Chondrocyte (in vitro differentiated cells): ENCODE measurements at regions not wholly inside any gene's neighbourhood (a gene's known extent, or its start where the extent isn't known, plus 50 kb on each side); places are given as distances from the start of the nearest gene placed in this dataset.
"Not testable (repeated sequence)": the region's sequence is repeated elsewhere in the genome, so short reads cannot be mapped to it uniquely, and the experiment has no call there.

Source experiments
- DNase-seq: peaks from one replicate; pipeline ENCODE4 v3.0.0; 2021; ENCODE audit warnings: mixed read lengths, low spot score
- H3K27ac Mint-ChIP-seq: one replicate; pipeline ENCODE4 v1.8.0; 2021; ENCODE audit warnings: mild to moderate bottlenecking, moderate library complexity, mixed read lengths; ENCODE audit not compliant: unreplicated experiment
- H3K27me3 Mint-ChIP-seq: 2 replicates; pipeline ENCODE4 v1.8.0; 2021; ENCODE audit warnings: low read depth, mixed read lengths
- H3K36me3 Mint-ChIP-seq: 2 replicates; pipeline ENCODE4 v1.8.0; 2021; ENCODE audit warnings: low read depth, mixed read lengths
- H3K4me1 Mint-ChIP-seq: 2 replicates; pipeline ENCODE4 v1.8.0; 2021; ENCODE audit warnings: low read depth, mild to moderate bottlenecking, mixed read lengths
- H3K4me3 Mint-ChIP-seq: one replicate; pipeline ENCODE4 v1.8.0; 2021; ENCODE audit warnings: mild to moderate bottlenecking, moderate library complexity, mixed read lengths; ENCODE audit not compliant: unreplicated experiment
- H3K9me3 Mint-ChIP-seq: 2 replicates; pipeline ENCODE4 v1.8.0; 2021; ENCODE audit warnings: low read depth, mixed read lengths
- TF ChIP-seq, protein P1 (sequence below): fragments of 200-600 bp; sonication (generic); IDR thresholded peaks from 2 replicates; pipeline ENCODE4 v1.5.0; 2021; ENCODE audit warnings: antibody characterized with exemption, mild to moderate bottlenecking, moderate library complexity

DNA sequence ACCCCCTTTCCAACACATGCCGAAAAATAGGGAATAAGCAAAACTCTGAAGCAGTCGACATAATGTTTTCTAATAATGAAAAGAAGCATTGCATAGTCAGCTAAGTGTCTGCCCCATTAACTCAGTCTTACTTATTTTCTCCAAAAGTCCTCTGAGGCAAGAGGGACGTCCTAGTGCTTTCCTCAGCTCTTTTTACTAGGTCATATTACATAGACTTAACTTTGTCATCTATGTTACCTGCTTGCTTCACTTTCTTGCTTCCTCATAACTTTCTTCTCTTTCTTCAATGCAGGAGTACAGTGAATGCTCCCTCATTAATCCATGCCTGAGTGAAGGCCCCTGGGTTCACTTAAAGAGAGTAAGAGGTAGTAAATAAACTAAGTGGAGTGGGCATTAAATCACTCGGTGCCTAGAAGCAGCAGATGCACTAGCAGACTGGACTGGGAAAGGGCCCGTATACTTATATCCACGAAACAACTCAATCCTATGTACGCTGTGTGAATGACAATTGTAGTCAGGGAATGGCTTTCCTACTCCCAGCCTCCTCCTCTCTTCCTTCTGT lies 210.5 kb upstream of the SPAG17 start:
- TF ChIP-seq, protein P1, sequence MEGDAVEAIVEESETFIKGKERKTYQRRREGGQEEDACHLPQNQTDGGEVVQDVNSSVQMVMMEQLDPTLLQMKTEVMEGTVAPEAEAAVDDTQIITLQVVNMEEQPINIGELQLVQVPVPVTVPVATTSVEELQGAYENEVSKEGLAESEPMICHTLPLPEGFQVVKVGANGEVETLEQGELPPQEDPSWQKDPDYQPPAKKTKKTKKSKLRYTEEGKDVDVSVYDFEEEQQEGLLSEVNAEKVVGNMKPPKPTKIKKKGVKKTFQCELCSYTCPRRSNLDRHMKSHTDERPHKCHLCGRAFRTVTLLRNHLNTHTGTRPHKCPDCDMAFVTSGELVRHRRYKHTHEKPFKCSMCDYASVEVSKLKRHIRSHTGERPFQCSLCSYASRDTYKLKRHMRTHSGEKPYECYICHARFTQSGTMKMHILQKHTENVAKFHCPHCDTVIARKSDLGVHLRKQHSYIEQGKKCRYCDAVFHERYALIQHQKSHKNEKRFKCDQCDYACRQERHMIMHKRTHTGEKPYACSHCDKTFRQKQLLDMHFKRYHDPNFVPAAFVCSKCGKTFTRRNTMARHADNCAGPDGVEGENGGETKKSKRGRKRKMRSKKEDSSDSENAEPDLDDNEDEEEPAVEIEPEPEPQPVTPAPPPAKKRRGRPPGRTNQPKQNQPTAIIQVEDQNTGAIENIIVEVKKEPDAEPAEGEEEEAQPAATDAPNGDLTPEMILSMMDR, result no peak
- no peak overlapping the region for H3K27ac Mint-ChIP-seq
- H3K9me3 Mint-ChIP-seq, result no peaks in the 10 kb centered on the region
- no peaks in the 10 kb centered on the region for H3K36me3 Mint-ChIP-seq
- H3K4me1 Mint-ChIP-seq, result peaks cover 3% of the 10 kb centered on the region
- H3K4me3 Mint-ChIP-seq, result no peak overlapping the region
- DNase-seq, result no peak
- H3K27me3 Mint-ChIP-seq, result peaks cover 1% of the 10 kb centered on the region

GRCh38 chr1:118390955-118391354 lies 205.9 kb upstream of the SPAG17 start:
- Mint-ChIP-seq H3K4me3 (no peak overlapping the region), H3K4me1 (peaks cover 11% of the 10 kb centered on the region), H3K27ac (no peak overlapping the region), H3K27me3 (no peaks in the 10 kb centered on the region), H3K9me3 (no peaks in the 10 kb centered on the region), H3K36me3 (no peaks in the 10 kb centered on the region)
- no peak for DNase-seq
- TF ChIP-seq, protein P1, result no peak

DNA sequence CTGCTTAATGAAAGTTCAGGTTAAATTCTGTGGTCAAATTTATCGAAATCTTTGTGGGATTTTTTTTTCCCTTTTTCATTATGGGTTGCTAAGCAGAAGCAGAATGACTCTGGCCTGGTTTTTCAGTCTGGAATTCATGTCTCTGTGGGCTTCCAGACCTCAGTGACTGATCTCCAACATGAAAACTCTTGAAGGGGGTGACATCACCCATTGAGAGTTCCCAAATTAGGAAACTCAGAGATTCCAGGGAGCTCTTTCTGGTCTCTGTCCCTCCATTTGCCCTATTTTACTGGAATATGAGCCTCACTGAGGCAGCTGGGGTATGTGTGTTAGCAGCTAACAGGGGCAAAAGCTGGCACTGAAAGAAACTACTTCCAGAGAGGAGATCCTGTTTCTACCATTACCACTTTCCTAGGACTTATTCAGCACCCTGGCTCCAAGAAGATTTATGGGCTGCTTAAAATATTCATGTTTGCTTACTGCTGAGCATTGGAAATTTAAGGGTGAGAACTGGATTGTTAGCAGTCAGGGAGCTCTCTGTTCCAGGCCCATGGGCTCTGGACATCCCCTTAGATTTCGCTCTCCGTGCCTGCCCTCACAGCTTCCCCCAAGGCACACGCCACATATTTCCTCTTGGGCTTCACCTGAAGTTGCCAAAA lies 203.4 kb upstream of the SPAG17 start:
- Mint-ChIP-seq H3K27me3 (no peaks in the 10 kb centered on the region), H3K36me3 (no peaks in the 10 kb centered on the region), H3K4me1 (peaks cover 11% of the 10 kb centered on the region), H3K27ac (no peak overlapping the region), H3K9me3 (no peaks in the 10 kb centered on the region), H3K4me3 (no peak overlapping the region)
- no peak for DNase-seq
- TF ChIP-seq, protein P1, result no peak

DNA sequence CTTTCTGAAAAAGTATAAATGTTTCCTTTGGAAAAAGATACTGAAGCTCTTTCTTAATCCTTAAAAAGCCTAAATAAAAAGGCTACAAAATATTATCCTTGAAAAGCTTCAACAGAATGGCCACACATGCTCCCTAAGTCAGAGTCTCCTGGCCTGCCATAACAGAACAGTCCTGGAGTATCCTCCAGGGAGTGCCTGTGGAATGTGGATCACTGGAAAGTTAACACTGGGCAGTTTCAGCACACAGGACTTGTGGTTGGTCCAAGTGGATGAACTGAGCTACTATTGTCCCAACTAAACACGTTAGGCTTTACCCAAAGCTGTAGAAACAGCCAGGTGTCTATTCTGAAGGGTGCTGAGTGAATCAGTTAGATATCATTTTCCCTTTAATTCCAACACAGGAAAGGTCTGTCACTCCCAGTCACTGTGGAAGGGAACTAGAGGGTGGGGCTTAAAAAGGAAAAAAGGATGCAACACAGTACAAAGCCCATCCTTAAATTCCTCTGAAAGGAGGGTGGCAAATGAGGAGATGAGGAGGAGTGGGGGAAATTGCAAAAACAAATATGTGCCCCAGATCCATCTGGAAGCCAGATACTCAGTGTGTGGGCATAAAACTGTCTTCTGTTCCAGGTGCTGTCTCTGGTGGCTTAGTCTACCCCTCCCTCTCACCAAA lies 196.3 kb upstream of the SPAG17 start:
- H3K9me3 Mint-ChIP-seq, result peaks cover 8% of the 10 kb centered on the region
- TF ChIP-seq, protein P1, result no peak
- H3K27me3 Mint-ChIP-seq, result no peaks in the 10 kb centered on the region
- H3K4me1 Mint-ChIP-seq, result peaks cover 13% of the 10 kb centered on the region
- no peak overlapping the region for H3K27ac Mint-ChIP-seq
- no peak overlapping the region for H3K4me3 Mint-ChIP-seq
- no peaks in the 10 kb centered on the region for H3K36me3 Mint-ChIP-seq
- DNase-seq, result no peak

DNA sequence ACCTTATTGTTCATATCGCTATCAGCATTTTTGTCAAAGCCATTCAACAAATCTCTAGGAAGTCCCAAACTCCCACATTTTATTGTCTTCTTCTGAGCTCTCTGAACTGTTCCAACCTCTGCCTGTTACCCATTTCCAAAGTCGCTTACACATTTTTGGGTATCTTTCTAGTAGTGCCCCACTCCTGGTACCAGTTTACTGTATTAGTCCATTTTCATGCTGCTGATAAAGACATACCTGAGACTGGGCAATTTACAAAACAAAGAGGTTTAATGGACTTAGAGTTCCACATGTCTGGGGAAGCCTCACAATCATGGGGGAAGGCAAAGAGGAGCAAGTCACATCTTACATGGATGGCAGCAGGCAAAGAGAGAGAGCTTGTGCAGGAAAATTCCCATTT lies 192.2 kb upstream of the SPAG17 start:
- Mint-ChIP-seq H3K4me1 (peaks cover 13% of the 10 kb centered on the region), H3K9me3 (peaks cover 27% of the 10 kb centered on the region)
- H3K4me3 Mint-ChIP-seq, H3K36me3 Mint-ChIP-seq, DNase-seq, H3K27ac Mint-ChIP-seq, H3K27me3 Mint-ChIP-seq: not testable (repeated sequence)
